GM12878 (cell line): ENCODE measurements at regions not wholly inside any gene's neighbourhood (a gene's known extent, or its start where the extent isn't known, plus 50 kb on each side); places are given as distances from the start of the nearest gene placed in this dataset.

ENCODE experiments used
- TF ChIP-seq, protein P1 (sequence below), 3 experiments: IDR thresholded peaks in 2 of 3; conservative IDR thresholded peaks in 1 of 3; 2 replicates each; pipeline ENCODE4 v1.5.1; 2011; ENCODE audit warnings: low read depth in 3 of 3, low read length in 3 of 3, mild to moderate bottlenecking in 3 of 3, control low read depth in 2 of 3, moderate library complexity in 2 of 3, inconsistent platforms in 1 of 3, mixed read lengths in 1 of 3; ENCODE audit not compliant: control insufficient read depth in 2 of 3, insufficient read depth in 1 of 3; ENCODE audit errors: extremely low read depth in 1 of 3
- TF ChIP-seq, protein P2 (sequence below): IDR thresholded peaks from 2 replicates; pipeline ENCODE4 v1.6.1; 2012; ENCODE audit warnings: low read depth, low read length, improper control_type of control experiment

DNA sequence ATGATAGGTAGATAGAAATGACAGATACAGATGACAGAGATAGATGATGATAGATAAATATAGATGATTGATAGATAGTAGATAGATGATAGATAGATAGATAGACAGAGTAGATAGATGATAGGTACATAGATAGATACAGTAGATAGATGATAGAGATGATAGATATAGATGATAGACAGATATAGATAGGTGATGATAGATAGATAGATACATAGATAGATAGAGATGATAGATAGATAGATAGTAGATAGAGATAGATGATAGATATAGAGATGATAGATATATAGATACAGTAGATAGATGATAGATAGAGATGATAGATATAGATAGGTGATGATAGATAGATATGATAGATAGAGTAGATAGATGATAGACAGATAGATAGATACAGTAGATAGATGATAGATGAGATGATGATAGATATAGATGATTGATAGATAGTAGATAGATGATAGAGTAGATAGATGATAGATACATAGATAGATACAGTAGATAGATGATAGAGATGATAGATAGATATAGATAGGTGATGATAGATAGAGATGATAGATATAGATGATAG lies 95.7 kb upstream of the SMIM23 start:
- TF ChIP-seq, protein P1, sequence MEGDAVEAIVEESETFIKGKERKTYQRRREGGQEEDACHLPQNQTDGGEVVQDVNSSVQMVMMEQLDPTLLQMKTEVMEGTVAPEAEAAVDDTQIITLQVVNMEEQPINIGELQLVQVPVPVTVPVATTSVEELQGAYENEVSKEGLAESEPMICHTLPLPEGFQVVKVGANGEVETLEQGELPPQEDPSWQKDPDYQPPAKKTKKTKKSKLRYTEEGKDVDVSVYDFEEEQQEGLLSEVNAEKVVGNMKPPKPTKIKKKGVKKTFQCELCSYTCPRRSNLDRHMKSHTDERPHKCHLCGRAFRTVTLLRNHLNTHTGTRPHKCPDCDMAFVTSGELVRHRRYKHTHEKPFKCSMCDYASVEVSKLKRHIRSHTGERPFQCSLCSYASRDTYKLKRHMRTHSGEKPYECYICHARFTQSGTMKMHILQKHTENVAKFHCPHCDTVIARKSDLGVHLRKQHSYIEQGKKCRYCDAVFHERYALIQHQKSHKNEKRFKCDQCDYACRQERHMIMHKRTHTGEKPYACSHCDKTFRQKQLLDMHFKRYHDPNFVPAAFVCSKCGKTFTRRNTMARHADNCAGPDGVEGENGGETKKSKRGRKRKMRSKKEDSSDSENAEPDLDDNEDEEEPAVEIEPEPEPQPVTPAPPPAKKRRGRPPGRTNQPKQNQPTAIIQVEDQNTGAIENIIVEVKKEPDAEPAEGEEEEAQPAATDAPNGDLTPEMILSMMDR (IDR thresholded peaks at IDR 0.05 in 2 of 3, conservative IDR thresholded peaks at IDR 0.05 in 1 of 3; ENCODE audit: control insufficient read depth in 2 of 3, extremely low read depth in 1 of 3, insufficient read depth in 1 of 3, low read depth in 3 of 3, low read length in 3 of 3), result no peak
- TF ChIP-seq, protein P2, sequence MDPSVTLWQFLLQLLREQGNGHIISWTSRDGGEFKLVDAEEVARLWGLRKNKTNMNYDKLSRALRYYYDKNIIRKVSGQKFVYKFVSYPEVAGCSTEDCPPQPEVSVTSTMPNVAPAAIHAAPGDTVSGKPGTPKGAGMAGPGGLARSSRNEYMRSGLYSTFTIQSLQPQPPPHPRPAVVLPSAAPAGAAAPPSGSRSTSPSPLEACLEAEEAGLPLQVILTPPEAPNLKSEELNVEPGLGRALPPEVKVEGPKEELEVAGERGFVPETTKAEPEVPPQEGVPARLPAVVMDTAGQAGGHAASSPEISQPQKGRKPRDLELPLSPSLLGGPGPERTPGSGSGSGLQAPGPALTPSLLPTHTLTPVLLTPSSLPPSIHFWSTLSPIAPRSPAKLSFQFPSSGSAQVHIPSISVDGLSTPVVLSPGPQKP, result no peak
